Stimulated activated naive CD8-positive, alpha-beta T cell treated with anti-CD3 and anti-CD28 coated beads, Interleukin-15, amount 100 ng/mL, for 72 hours (primary cell): ENCODE measurements at regions not wholly inside any gene's neighbourhood (a gene's known extent, or its start where the extent isn't known, plus 50 kb on each side); places are given as distances from the start of the nearest gene placed in this dataset.
"Not testable (repeated sequence)": the region's sequence is repeated elsewhere in the genome, so short reads cannot be mapped to it uniquely, and the experiment has no call there.

Experiments
- ATAC-seq: fragments of 150-1000 bp; cut with Tn5 transposase; 2 replicates; pipeline ENCODE4 v1.10.0; 2021; ENCODE audit warnings: mild to moderate bottlenecking, moderate library complexity
- DNase-seq, 2 donors: peaks; one replicate each; pipeline ENCODE4 v3.0.0; 2021 to 2022
- H3K27ac Mint-ChIP-seq, 2 donors: one replicate each; pipeline ENCODE4 v1.8.0; 2022; ENCODE audit warnings: mild to moderate bottlenecking in 2 of 2, mixed read lengths in 2 of 2, moderate library complexity in 2 of 2
- H3K27me3 Mint-ChIP-seq: one replicate; pipeline ENCODE4 v1.8.0; 2022; ENCODE audit warnings: mixed read lengths
- H3K4me1 Mint-ChIP-seq: one replicate; pipeline ENCODE4 v1.8.0; 2022; ENCODE audit warnings: mild to moderate bottlenecking, mixed read lengths
- H3K4me3 Mint-ChIP-seq, 2 donors: one replicate each; pipeline ENCODE4 v1.8.0; 2022; ENCODE audit warnings: mild to moderate bottlenecking in 2 of 2, mixed read lengths in 2 of 2, moderate library complexity in 1 of 2
- H3K9me3 Mint-ChIP-seq, 2 donors: one replicate each; pipeline ENCODE4 v1.8.0; 2022; ENCODE audit warnings: mixed read lengths in 2 of 2

DNA sequence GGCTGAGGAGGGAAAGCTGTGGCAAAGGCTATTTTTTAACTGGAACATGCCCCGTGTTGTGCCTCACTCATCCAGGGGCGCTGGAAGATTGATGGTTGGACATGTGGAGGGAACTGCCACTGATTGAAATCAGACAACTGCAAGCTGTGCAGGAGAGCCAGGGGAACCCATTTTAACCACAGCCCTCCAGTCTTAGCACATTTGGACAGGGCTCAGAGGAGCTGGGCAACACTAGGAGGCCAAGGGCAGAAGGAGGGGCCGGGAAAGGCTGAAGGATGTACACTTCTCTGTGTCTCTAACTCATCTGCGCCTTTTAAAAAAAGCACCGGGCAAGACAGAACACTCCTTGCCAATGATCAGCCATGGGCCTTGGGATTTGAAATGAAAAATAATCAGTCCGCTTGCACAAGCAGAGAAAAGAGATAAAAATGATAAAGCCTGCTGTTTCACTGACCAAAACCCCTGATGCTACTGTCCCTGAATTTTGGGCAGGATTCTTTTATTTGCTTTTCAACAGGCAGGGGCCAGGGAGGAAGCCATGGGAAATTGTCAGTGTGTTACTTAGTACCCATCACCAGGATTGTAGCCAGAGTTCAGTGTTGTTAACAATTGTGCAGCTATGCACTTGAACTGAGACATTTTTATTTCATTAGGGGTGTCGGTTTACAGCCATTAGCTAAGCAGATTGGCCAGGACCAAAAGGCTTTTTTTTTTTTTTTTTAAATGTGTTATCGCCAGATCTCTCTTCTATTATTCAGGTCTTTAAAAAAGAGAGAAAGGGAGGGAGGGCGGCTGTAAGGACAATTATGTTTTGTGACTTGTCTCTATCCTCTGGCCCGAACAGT lies 109.3 kb upstream of the EYA4 start:
- DNase-seq (no peak), ATAC-seq (no peak)
- Mint-ChIP-seq H3K4me3 (no peak overlapping the region), H3K9me3 (no peaks in the 10 kb centered on the region), H3K27ac (no peak overlapping the region), H3K27me3 (peaks cover 8% of the 10 kb centered on the region), H3K4me1 (no peaks in the 10 kb centered on the region)

DNA sequence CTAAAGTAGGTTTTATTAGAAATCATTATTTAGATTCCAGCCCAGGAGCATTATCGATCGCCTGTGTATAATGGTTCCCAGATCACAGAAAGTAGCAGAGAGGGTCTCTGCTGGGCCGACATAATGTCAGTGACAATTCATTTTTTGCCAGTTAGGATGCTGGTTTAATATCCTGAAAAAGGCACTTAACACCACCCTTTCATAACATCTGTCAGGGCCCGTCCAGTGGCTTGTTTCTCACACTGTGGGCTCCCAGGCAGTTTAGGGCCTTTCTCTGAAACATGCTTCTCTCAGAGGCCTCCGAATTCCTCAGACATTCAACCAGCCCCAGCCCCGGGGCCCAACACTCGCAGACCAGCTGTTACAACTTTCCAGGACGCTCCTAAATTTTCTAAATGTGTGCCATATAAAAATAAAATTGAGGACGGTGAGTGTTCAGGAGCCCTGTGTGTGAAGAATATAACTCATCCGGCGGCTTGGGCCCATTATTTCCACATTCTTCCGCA lies 108.6 kb upstream of the EYA4 start:
- ATAC-seq (no peak), DNase-seq (no peak)
- H3K4me1 Mint-ChIP-seq = no peaks in the 10 kb centered on the region
- H3K4me3 Mint-ChIP-seq = no peak overlapping the region
- H3K9me3 Mint-ChIP-seq = no peaks in the 10 kb centered on the region
- no peak overlapping the region for H3K27ac Mint-ChIP-seq
- peaks cover 2% of the 10 kb centered on the region for H3K27me3 Mint-ChIP-seq

DNA sequence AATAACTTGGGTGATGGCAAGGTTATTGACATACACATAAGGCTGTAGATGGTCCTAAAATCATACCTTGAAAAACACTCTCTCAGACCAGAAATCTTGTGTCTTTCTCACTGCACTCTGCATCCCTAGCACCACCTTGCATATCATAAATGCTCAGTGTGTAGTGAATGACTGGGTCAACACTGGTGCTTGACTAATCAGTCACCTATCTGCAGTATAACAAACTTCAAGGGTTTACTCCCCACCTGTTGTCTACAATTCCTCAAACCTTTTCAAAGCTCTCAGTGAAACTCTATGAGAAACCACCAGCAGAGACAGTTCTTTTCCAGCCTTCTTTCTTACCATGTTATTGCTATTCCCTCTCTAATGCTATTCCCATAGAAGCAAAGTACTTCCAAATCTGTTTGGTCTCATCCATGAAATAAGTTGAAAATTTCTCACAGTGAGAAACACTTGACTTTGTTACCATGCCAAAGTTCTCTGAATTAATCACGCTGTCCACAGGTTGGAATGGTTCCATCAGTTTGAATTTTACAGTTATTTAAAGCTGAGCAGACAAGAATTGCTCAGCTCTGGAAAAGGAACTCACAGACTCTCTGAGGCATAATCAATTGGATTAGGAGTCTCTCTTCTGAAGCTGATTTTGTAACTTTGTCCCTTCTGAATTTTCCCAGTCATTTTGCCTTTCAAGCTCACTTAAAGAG lies 104.8 kb upstream of the EYA4 start:
- H3K9me3 Mint-ChIP-seq = no peaks in the 10 kb centered on the region
- H3K27ac Mint-ChIP-seq = peak overlapping the region in 1 of 2 donors; percentile 79
- H3K27me3 Mint-ChIP-seq = no peaks in the 10 kb centered on the region
- DNase-seq = no peak
- no peaks in the 10 kb centered on the region for H3K4me1 Mint-ChIP-seq
- ATAC-seq = no peak
- no peak overlapping the region for H3K4me3 Mint-ChIP-seq

DNA sequence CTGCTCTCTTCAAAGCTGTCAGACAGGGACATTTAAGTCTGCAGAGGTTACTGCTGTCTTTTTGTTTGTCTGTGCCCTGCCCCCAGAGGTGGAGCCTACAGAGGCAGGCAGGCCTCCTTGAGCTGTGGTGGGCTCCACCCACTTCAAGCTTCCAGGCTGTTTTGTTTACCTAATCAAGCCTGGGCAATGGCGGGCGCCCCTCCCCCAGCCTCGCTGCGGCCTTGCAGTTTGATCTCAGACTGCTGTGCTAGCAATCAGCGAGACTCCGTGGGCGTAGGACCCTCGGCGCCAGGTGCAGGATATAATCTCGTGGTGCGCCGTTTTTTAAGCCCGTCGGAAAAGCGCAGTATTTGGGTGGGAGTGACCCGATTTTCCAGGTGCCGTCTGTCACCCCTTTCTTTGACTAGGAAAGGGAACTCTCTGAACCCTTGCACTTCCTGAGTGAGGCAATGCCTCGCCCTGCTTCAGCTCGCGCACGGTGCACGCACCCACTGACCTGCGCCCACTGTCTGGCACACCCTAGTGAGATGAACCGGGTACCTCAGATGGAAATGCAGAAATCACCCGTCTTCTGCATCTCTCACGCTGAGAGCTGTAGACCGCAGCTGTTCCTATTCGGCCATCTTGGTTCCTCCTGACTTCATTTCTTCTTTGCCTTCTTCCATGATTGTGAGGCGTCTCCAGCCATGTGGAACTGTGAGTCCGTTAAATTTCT lies 93.5 kb upstream of the EYA4 start:
- not testable (repeated sequence) for H3K4me3 Mint-ChIP-seq, H3K27me3 Mint-ChIP-seq, ATAC-seq, H3K27ac Mint-ChIP-seq, H3K4me1 Mint-ChIP-seq, DNase-seq
- peaks cover 5 to 13% of the 10 kb centered on the region in 2 donors for H3K9me3 Mint-ChIP-seq

DNA sequence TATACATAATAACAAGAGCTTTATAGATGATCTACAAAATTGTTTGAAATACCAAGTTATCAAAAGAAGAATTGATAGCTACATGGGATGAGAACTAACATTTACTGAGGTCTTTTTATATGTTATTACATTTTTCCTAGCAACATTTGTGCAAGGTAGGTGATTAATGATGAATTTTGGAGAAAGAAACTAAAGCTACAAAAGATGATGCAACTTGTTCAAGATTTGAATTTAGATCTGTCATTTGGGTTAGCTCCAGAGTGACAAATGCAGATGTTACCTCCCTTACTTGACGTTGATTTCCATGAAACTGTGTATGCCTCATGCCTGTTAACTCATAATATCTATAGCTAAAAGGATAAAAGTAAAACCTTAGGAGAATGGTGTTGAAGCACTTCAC lies 84.5 kb upstream of the EYA4 start:
- ATAC-seq (no peak), DNase-seq (no peak)
- no peaks in the 10 kb centered on the region for H3K4me1 Mint-ChIP-seq
- no peak overlapping the region for H3K27ac Mint-ChIP-seq
- H3K9me3 Mint-ChIP-seq = peaks cover 0 to 19% of the 10 kb centered on the region in 2 donors
- H3K4me3 Mint-ChIP-seq = no peak overlapping the region
- no peaks in the 10 kb centered on the region for H3K27me3 Mint-ChIP-seq

DNA sequence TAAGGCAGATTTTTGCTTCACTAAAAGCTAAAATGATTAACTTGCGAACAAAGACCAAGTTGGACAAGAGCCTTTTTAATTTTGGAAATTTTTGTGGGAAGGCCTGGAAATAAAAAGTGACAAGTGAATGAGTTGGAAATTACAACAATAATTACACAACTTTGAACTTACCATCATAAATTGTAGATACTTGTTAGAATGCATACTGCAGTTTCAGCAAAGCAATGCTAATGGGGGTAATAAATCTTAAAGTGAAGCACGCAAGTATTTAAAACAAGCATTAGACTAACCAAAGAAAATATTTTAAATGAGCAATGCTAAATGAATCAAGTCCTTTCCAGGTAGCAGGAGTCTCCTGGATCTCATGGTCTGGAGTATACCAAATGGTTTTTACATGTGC lies 83.2 kb upstream of the EYA4 start:
- no peaks in the 10 kb centered on the region for H3K27me3 Mint-ChIP-seq

DNA sequence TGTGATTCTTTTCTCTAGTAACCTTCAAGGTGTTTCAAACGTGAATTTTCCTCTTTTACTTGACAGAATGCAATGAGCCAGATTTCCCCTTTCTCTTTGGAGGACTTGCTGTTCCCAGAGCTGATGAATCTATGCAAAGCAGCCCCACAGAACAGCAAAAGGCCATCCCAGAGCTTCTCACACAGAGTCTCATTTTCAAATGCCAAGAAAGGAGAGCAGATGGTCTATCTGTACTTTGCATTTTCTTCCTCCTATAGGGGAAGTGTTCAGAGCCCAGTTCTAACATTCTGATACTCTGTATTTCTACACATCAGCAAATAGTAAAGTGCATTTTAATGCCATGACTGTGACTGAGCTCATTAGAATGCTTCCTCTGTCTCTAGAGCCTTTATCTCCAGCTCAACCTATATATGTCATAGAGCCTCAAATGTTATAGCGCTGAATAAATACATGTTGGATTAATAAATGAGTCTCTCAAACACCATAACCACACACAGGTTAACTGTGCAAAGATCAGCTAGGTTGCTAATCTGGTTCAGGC lies 81.8 kb upstream of the EYA4 start:
- DNase-seq = no peak
- no peak for ATAC-seq
- Mint-ChIP-seq H3K4me3 (no peak overlapping the region), H3K4me1 (no peaks in the 10 kb centered on the region), H3K27ac (no peak overlapping the region), H3K27me3 (no peaks in the 10 kb centered on the region), H3K9me3 (no peaks in the 10 kb centered on the region)

More for the DNA sequence above, 83.2 kb upstream of the EYA4 start:
- Mint-ChIP-seq H3K4me3 (no peak overlapping the region), H3K9me3 (peaks cover 0 to 7% of the 10 kb centered on the region in 2 donors), H3K27ac (no peak overlapping the region), H3K4me1 (no peaks in the 10 kb centered on the region)
- ATAC-seq (no peak), DNase-seq (no peak)

DNA sequence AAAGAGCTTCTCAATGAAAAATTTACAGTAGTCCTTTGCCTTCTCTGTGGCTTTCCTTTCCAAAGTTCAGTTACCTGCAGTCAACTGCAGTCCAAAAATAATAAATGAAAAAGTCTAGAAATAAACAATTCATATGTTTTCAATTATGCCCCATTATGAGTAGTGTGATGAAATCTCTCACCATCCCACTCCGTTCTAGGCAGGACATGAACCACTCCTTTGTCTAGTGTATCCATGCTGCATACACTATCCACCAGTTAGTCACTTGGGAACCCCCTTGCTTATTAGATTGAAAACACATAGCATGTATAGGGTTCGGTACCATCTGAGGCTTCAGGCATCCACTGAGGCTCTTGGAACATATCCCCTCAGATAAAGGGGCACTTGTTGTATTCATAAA lies 80.6 kb upstream of the EYA4 start:
- Mint-ChIP-seq H3K4me1 (no peaks in the 10 kb centered on the region), H3K27ac (no peak overlapping the region), H3K9me3 (no peaks in the 10 kb centered on the region), H3K27me3 (no peaks in the 10 kb centered on the region), H3K4me3 (no peak overlapping the region)
- DNase-seq (no peak), ATAC-seq (no peak)

DNA sequence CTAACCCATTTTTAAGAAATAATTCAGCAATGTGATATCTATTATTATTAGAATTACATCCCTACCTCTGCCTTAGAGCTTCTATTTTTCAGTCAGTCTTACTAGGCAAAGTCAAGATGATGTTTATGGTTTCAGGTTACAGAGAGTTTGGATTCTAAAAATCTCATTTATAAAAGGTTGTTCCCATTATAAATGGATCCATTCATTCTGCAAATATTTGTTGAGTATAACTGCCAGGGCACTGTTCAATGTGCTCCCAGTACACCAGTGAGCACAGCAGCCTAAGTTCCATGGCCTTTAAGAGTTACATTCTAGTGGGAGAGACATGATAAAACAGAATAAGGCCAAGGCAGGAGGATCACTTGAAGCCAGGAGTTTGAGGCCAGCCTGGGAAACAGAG lies 75.9 kb upstream of the EYA4 start:
- Mint-ChIP-seq H3K4me3 (no peak overlapping the region), H3K27me3 (no peaks in the 10 kb centered on the region), H3K27ac (no peak overlapping the region), H3K4me1 (no peaks in the 10 kb centered on the region), H3K9me3 (no peaks in the 10 kb centered on the region)
- ATAC-seq = no peak
- DNase-seq = no peak

DNA sequence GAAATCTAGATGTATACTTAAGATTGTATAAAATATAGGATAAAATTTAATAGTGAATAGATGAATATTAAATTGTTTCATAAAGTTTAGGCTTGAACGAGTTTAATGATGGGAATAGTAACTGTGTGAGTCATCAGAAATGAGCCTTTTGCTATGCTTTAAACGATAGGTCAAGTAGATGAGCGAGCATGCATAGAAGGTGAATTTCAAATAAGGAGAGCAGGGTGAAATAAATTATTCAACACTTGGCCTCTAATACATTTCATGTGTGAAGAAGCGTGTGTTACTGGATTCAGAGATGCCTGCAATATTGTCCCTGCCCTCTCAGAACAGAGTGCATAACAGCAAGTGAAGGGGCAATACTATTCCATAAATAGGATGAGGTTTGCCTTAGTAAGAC lies 74.4 kb upstream of the EYA4 start:
- DNase-seq (no peak), ATAC-seq (no peak)
- no peak overlapping the region for H3K4me3 Mint-ChIP-seq
- H3K27me3 Mint-ChIP-seq = no peaks in the 10 kb centered on the region
- H3K4me1 Mint-ChIP-seq = no peaks in the 10 kb centered on the region
- no peaks in the 10 kb centered on the region for H3K9me3 Mint-ChIP-seq
- no peak overlapping the region for H3K27ac Mint-ChIP-seq

DNA sequence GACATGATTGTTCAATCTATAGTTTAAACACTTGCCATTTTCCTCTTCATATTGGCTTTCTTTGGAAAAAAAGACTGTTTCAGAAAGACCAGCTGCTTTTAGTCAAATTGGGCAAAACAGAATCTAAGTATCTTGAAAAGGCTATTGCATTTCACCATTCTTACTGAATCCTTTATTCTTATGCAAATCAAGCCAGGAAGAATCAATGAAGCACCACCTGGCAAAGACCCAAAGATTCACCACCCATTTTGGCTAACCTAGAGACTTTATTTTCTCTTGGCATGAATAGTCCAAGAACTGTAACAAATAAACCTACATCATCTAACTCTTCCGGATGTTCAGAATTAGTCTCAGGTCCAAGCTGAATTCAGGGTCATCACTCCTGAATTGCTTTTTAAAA lies 71.3 kb upstream of the EYA4 start:
- no peak for DNase-seq
- Mint-ChIP-seq H3K27ac (no peak overlapping the region), H3K9me3 (no peaks in the 10 kb centered on the region), H3K4me1 (no peaks in the 10 kb centered on the region), H3K27me3 (no peaks in the 10 kb centered on the region), H3K4me3 (no peak overlapping the region)
- no peak for ATAC-seq

DNA sequence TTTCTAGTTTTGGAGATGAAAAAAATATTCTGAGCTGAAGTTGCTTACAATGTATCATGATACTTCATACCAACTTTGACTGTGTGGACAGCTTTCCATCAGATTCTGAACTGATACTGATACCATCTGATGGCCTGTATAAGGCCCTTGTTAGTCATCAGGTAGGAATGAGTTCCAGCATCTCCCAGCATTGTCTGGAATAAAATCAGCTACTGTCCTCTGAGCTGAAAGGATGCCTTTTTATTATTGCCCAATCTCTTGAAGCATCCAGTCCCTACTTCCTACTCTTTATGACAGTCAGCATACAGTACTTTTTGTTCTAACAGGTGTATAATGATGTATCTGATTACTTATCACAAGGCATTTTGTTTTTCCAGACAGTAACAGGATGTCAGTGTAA lies 70.6 kb upstream of the EYA4 start:
- Mint-ChIP-seq H3K4me1 (no peaks in the 10 kb centered on the region), H3K4me3 (no peak overlapping the region), H3K27me3 (no peaks in the 10 kb centered on the region), H3K27ac (no peak overlapping the region), H3K9me3 (no peaks in the 10 kb centered on the region)
- no peak for DNase-seq
- no peak for ATAC-seq

DNA sequence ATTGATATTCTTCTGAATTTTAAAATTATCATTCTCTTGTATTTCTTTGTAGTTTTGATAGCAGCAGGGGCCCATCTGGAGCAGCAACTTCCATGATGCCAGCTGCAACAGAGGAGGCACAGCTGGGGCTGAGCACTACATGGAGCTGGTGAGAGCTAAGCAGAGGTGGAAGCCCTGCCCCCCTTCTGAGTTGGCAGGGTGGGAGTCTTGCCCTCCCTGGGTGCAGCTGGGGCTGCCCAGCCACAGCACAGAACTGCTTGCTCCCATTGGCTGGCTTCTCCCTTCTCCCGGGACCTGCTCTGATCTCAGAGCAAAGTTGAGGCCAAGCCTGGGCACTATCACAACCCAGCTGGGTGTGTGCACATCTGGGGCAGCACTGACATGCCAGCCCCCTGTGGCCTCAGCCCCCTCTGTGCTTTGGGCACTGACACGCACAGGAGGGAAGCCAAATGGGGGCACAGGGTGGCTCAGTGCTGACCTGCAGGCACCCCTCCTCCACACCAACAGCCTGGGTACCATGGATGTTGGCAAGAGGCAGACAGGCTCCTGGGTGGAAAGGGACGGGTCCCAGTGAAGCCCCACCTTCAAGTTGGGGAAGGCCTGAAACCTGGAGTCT lies 69.1 kb upstream of the EYA4 start:
- peak; percentile 33 for ATAC-seq
- no peaks in the 10 kb centered on the region for H3K27me3 Mint-ChIP-seq
- H3K4me1 Mint-ChIP-seq = no peaks in the 10 kb centered on the region

DNA sequence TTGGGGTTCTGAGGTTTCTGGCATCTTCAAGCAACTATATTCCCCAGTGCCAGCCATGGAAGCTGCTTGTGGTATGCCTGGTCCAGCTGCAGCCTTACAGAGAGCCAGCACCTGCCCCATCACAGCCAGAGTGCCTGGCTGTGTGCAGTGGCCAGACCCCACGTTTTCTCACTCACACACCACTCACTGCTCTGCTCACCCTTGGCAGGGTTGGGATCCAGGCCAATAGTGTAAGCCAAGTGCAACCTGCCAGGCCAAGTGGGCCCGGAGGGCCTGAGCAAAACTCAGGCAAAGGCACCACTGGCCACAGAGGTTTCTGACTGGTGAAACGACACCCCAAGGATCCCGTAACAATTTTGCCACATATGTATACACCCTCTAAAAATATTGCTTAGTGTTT lies 67.9 kb upstream of the EYA4 start:
- no peaks in the 10 kb centered on the region for H3K9me3 Mint-ChIP-seq
- H3K27ac Mint-ChIP-seq = no peak overlapping the region
- no peaks in the 10 kb centered on the region for H3K4me1 Mint-ChIP-seq
- DNase-seq (no peak), ATAC-seq (peak; percentile 35)
- H3K4me3 Mint-ChIP-seq = no peak overlapping the region
- no peaks in the 10 kb centered on the region for H3K27me3 Mint-ChIP-seq

More for the DNA sequence above, 69.1 kb upstream of the EYA4 start:
- no peak for DNase-seq
- H3K9me3 Mint-ChIP-seq = no peaks in the 10 kb centered on the region
- H3K27ac Mint-ChIP-seq = no peak overlapping the region
- H3K4me3 Mint-ChIP-seq = no peak overlapping the region

DNA sequence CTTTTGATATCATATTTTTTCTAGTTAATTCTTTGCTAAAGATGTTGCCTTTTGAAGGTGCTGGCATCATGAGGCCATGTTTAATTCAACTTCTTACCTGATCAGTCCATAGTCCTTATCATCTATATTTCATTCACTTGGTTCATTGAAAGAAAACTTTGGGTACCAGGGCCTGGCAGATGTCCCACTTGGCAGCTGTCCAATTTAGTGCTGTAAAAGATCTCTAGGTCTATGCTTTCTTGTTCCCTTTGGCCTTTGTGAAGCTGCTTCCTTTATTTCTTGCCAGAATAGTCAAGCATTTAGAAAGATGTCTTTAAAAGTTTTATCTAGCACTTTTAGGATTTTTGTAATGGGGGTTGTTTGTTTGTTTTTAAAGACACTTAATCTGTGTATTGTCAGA lies 61.7 kb upstream of the EYA4 start:
- Mint-ChIP-seq H3K9me3 (no peaks in the 10 kb centered on the region), H3K4me3 (no peak overlapping the region), H3K27ac (no peak overlapping the region), H3K4me1 (no peaks in the 10 kb centered on the region), H3K27me3 (no peaks in the 10 kb centered on the region)
- no peak for DNase-seq
- no peak for ATAC-seq
